ENCODE measurements at regions not wholly inside any gene's neighbourhood (a gene's known extent, or its start where the extent isn't known, plus 50 kb on each side); places are given as distances from the start of the nearest gene placed in this dataset.

- no peak for DNase-seq (ENCODE audit: insufficient read length, low spot score)
- no peak for FAIRE-seq
These were observed 288.6 kb upstream of the C9orf72 start for GRCh38 chr9:27861887-27862286.

DNA sequence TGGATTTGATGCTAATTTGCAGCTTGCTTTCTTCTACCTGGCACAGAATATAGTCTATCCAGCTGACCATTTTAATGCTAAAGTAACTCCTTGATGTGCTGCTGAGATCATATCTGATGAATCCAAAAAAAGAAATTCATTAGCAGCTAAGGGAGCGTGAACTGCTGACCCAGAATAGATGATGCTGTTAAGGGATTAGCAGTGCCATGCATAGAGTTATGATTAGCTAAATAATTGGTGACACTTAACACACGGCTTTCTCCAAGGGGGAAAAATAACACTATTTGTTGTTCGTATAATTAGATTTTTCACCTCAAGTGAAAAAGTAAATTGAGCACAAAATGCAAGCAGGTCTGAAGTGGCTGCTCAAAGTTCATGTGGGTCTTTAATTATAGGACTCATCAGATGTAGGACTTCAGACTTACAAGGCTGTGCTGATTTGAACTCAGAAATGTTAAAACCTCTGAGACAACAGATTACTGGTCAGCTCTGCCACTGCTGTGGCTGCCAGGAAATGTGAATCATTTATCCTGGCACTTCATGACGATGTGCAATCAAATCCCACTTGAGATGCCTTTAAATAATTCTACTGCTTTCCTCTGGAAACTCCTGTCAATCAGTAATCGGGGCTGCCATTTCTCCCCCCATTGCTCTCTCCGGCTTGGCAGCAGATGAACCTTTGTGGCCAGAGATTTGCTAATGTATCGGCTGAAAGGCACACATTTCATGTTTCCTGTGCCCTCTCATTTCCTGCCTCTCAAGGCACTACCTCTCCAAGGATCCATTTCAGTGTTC is 291.6 kb upstream of the C9orf72 start:
- DNase-seq (ENCODE audit: insufficient read length, low spot score) (no peak), FAIRE-seq (no peak)

DNA sequence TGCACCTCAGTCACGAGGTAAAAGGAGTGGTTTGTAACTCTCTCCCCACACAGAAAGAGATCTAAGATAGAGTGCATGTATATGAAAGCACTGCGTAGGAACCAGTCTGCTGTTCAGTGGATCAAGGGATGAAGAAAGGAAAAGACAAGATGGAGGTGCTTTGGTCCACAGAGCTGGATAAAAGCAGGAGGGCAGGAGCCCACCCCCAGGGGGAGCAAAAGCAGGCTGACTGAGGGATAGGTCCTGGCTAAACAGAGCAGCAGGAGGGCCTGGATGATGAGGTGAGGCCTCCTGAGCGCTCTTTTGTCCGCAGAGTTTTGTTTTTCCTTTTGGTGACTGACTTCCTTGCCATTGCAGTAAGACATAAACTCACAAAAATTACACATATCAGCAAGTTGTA is 293.5 kb upstream of the C9orf72 start:
- no peak for FAIRE-seq
- DNase-seq (ENCODE audit: insufficient read length, low spot score) = no peak

DNA sequence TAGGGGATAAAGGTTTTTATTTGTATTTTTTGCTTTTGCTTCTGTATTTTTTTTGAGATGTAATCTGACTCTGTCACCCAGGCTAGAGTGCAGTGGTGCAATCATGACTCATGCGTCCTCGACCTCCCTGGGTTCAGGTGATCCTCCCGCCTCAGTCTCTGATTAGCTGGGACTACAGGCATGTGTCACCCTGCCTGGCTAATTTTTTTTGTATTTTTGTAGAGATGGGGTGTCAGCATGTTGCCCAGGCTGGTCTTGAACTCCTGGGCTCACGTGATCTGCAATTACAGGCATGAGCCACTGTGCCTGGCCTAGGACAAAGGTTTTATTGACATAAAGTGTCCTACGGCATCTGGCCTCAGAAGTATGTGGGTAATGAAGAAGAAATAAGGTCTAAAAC is 297.1 kb upstream of the C9orf72 start:
- DNase-seq (ENCODE audit: insufficient read length, low spot score) = no peak
- no peak for FAIRE-seq

GRCh38 chr9:27880156-27880555 is 306.9 kb upstream of the C9orf72 start:
- FAIRE-seq (no peak), DNase-seq (ENCODE audit: insufficient read length, low spot score) (no peak)

DNA sequence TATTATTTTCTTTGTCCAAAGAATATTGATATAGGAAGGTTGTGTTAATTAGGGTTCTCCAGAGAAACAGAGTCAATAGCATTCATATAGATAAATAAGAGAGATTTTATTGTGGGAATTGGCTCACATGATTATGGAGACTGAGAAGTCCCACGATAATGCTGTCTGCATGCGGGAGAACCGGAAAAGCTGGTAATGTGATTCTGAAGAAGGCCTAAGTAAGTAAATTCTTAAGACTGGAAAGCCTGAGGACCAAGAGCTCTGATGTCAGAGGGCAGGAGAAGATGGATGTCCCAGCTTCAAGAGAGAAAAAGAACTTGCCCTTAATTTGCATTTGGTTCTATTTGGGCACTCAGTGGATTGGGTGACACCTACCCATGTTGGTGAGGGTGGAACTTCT is 307.4 kb upstream of the C9orf72 start:
- FAIRE-seq (no peak), DNase-seq (ENCODE audit: insufficient read length, low spot score) (no peak)

GRCh38 chr9:27888661-27889295 is 315.5 kb upstream of the C9orf72 start:
- DNase-seq (ENCODE audit: insufficient read length, low spot score) = no peak
- FAIRE-seq = no peak

DNA sequence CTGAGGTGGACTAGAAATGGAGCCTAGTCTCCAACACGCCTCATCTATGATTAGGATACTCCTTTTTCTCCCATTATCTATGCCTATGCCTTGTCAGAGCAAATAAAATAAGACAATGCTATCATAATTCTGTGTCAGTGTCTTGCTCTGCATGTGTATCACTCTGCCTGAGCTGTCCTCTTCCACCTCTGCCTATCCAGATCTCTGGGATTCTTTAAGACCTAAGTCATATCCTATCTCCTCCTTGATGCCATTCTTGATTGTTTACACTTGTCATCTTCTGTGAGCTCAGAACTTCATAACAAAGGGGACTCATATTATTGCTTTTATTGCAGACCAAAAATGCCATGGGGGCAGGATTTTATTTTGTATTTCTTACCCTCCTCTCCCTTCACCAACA is 351.2 kb upstream of the C9orf72 start:
- FAIRE-seq (no peak), DNase-seq (ENCODE audit: insufficient read length, low spot score) (no peak)

- DNase-seq (ENCODE audit: insufficient read length, low spot score) = no peak
- FAIRE-seq = no peak
These were observed 352.5 kb upstream of the C9orf72 start for GRCh38 chr9:27925815-27926214.

DNA sequence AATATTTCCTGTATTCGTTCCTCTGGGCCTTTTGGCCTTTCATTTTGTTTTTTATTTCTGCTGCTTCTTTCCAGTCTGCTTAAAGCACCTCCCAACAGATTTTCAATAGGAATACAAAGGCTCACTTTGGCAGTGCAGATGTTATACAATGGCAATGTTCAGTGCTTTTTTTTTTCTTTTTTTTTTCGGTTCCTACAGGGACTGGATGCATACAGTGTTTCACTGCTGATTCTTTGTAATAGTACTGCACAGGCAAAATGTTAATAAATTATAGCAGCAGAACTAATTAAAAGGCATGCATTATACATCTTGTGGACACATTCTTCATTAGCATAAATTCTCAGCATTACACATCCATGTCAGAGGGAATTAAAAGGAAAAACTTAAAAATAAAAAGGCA is 356.6 kb upstream of the C9orf72 start:
- no peak for FAIRE-seq
- no peak for DNase-seq (ENCODE audit: insufficient read length, low spot score)

DNA sequence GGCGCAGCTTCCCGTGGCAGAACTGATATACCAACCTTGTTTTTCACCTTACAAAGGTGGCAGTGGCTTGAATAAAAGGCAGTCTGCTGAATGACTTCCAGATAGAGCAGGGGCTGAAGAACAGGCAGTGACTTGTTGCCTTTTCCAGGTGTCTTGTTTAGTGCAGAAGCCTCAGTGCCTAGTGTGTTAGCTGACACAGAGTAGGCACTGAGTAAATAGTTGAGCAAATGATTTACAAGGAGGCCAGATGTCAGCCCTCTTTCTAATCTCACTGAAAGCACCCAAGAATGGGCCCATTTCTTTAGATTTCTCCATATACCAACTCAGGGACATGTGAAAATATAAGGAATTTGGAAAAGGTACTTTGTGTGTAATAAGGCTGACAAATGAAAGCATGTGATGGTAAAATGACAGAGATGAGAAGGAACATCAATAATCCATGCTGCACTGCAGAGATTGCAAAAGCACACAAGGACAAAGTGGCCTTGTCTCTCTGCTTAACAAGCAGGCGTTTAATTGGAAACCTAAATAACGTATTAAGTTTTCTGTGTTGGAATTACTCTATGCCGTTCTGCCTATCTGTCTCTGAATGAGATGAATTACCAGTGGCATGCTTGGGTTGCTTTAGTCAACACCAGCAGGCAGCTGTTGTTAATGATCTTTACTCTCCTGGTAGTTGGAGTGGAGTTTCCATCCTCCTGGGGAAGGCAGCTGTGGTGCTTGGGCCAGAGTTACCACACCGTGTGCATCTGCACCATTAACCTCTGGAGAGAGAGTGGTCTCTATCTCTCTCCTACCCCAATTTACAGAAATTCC is 360.1 kb upstream of the C9orf72 start:
- FAIRE-seq (no peak), DNase-seq (ENCODE audit: insufficient read length, low spot score) (no peak)

DNA sequence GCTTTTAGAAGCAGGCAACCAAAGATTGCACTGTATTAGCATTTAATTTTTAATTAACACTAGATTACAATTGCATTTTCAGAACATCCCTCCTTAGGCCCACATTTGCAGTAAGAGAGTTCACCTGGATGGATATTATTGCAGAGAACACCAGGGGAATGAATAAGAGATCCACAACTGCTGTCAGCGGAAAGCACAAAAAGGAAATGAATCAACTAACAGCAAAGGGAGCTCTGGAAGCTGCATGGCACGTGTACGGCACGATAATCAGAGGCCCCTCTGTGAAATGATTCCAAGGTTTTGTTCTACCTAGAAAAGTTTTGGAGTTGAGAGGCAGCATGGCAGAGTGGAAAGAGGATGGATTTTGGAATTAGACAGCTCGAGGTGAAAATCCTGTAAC is 361.2 kb upstream of the C9orf72 start:
- FAIRE-seq (no peak), DNase-seq (ENCODE audit: insufficient read length, low spot score) (no peak)

DNA sequence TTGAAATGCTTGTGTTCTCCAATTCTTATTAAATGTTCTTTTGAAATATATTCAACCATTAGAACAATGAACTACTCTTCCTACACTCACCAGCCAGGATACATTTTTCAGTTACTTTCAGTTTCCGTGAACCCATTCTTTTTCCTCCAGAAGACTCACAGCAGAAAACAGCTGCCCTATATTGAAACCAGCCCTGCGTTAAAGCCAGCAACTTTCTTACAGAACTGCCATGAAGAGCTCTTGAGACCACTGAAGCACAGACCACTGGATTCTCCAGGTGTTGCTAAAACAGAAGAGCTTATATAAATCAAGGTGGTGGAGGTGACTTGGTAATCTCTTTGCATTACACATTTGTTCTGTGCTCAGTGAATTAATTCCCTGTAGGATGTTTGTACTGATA is 365.9 kb upstream of the C9orf72 start:
- DNase-seq (ENCODE audit: insufficient read length, low spot score) (no peak), FAIRE-seq (no peak)

- FAIRE-seq (no peak), DNase-seq (ENCODE audit: insufficient read length, low spot score) (no peak)
These were observed 367.3 kb upstream of the C9orf72 start for GRCh38 chr9:27940535-27940934.

- FAIRE-seq = no peak
- no peak for DNase-seq (ENCODE audit: insufficient read length, low spot score)
These were observed 370.2 kb upstream of the C9orf72 start for GRCh38 chr9:27943501-27943900.

DNA sequence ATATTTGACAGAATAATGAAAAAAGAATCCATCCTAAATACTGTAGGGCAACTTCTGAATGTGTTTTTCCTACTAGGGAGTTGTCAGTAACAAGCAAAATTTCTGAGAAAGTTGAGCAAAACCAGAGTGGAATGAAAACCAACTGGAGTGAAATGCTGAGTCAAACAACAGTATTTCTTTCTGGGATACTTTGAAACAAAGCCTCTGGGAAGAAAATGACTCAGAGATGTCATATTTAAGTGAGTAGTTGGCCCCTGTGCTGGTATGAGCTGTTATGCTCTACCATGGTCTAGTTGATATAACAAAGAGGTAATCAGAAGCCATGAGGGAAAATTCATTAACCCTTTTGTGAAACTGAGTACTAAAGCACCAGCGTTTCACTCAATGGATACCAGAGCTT is 372.1 kb upstream of the C9orf72 start:
- DNase-seq (ENCODE audit: insufficient read length, low spot score) = no peak
- FAIRE-seq = no peak

- FAIRE-seq = no peak
- no peak for DNase-seq (ENCODE audit: insufficient read length, low spot score)
These were observed 377.1 kb upstream of the C9orf72 start for GRCh38 chr9:27950382-27950781.

- FAIRE-seq = no peak
- DNase-seq (ENCODE audit: insufficient read length, low spot score) = no peak
These were observed 381.6 kb upstream of the C9orf72 start for GRCh38 chr9:27954858-27955257.

DNA sequence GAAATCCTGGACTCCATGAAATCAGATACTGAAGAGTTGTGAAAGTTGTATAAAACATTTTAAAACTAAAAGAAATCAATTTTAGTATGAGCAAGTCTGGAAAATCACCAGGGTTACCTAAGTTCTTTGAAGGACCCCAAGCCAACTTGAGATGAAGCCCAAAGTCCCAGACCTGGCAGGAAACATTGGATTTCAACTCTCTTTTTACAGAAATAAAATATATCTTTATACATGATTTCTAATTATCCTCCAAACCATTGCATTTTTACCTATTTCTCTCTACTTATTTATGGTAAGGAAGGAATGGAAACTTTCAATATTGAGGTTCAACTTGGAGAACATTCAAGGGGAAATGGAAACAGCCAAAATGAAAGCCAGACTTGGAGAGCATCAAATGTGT is 390.6 kb upstream of the C9orf72 start:
- no peak for DNase-seq (ENCODE audit: insufficient read length, low spot score)
- FAIRE-seq = no peak

GRCh38 chr9:27967210-27967609 is 393.9 kb upstream of the C9orf72 start:
- DNase-seq (ENCODE audit: insufficient read length, low spot score) (no peak), FAIRE-seq (no peak)

- no peak for DNase-seq (ENCODE audit: insufficient read length, low spot score)
- FAIRE-seq = no peak
These were observed 404.6 kb upstream of the C9orf72 start for GRCh38 chr9:27977931-27978330.

- no peak for FAIRE-seq
These were observed 412.4 kb upstream of the C9orf72 start for GRCh38 chr9:27985714-27986113.

More at GRCh38 chr9:27985714-27986113, 412.4 kb upstream of the C9orf72 start:
- no peak for DNase-seq (ENCODE audit: insufficient read length, low spot score)

All from HTR-8/SVneo (cell line).